A673 (cell line): ENCODE measurements at regions not wholly inside any gene's neighbourhood (a gene's known extent, or its start where the extent isn't known, plus 50 kb on each side); places are given as distances from the start of the nearest gene placed in this dataset.

Experiments used
- BruUV-seq: library from RNA; stranded (reverse); fragments of 400-500 nt; replicated peaks from 2 replicates; lab custom pipeline; 2021; lab: Mats Ljungman, UMichigan
- CTCF ChIA-PET: fragments of 300-600 bp; sonication (Branson Sonifier 250); formaldehyde crosslinking; loops from one replicate; lab custom pipeline; 2022; ENCODE audit warnings: antibody characterized with exemption; lab: Charles Lee
- POLR2A ChIA-PET: fragments of 300-600 bp; sonication (Branson Sonifier 250); formaldehyde crosslinking; loops from one replicate; lab custom pipeline; 2022; ENCODE audit warnings: antibody characterized with exemption; ENCODE audit not compliant: low non-redundant PET; lab: Charles Lee
- DNase-seq: peaks from one replicate; pipeline ENCODE4 v3.0.0-alpha.2; 2015; ENCODE audit warnings: low spot score
- H3K27ac ChIP-seq: fragments of 200-600 bp; sonication (generic); 2 replicates; pipeline ENCODE4 v1.5.1; 2016; ENCODE audit warnings: mixed run types, low read depth, mild to moderate bottlenecking, mixed read lengths, antibody characterized with exemption, low read length; ENCODE audit not compliant: poor library complexity, severe bottlenecking
- H3K27me3 ChIP-seq: fragments of 200-600 bp; sonication (generic); replicated peaks from 2 replicates; pipeline ENCODE4 v1.6.1; 2017; ENCODE audit warnings: mixed run types, low read depth, mild to moderate bottlenecking, mixed read lengths, antibody characterized with exemption, low read length; ENCODE audit not compliant: insufficient read depth, poor library complexity
- H3K36me3 ChIP-seq: fragments of 200-600 bp; sonication (generic); 2 replicates; pipeline ENCODE4 v1.6.1; 2016; ENCODE audit warnings: mixed run types, mild to moderate bottlenecking, mixed read lengths, antibody characterized with exemption, low read length; ENCODE audit not compliant: insufficient read depth, poor library complexity, severe bottlenecking
- H3K4me1 ChIP-seq: fragments of 200-600 bp; sonication (generic); 2 replicates; pipeline ENCODE4 v1.6.1; 2017; ENCODE audit warnings: mixed run types, mild to moderate bottlenecking, mixed read lengths, antibody characterized with exemption, low read length; ENCODE audit not compliant: insufficient read depth, poor library complexity, severe bottlenecking
- H3K4me3 ChIP-seq: fragments of 200-600 bp; sonication (generic); 2 replicates; pipeline ENCODE4 v1.5.1; 2016; ENCODE audit warnings: low read depth, mixed run types, mild to moderate bottlenecking, mixed read lengths, low read length; ENCODE audit not compliant: poor library complexity, severe bottlenecking
- H3K9me3 ChIP-seq: fragments of 200-600 bp; sonication (generic); 2 replicates; pipeline ENCODE4 v1.6.1; 2016; ENCODE audit warnings: mixed run types, low read depth, mild to moderate bottlenecking, mixed read lengths, antibody characterized with exemption, low read length; ENCODE audit not compliant: poor library complexity, severe bottlenecking
- EZH2 ChIP-seq: fragments of 200-600 bp; sonication (generic); IDR thresholded peaks from 2 replicates; pipeline ENCODE4 v1.6.1; 2017; ENCODE audit warnings: borderline replicate concordance, low read depth, mild to moderate bottlenecking, mixed read lengths, antibody characterized with exemption, low read length; ENCODE audit not compliant: poor library complexity, severe bottlenecking
- intact Hi-C: fragments of 100-400 bp; cut with micrococcal nuclease; formaldehyde crosslinking; loops from one replicate; pipeline ENCODE4 v1.10.0; 2022; ENCODE audit not compliant: unreplicated experiment
- TF ChIP-seq, protein P1 (sequence below): fragments of 300-800, 200-600 bp; sonication (generic); conservative IDR thresholded peaks from 2 replicates; pipeline ENCODE4 v1.5.1; 2017; ENCODE audit warnings: low read depth, mild to moderate bottlenecking, antibody characterized with exemption, low read length, moderate library complexity, mixed read lengths

DNA sequence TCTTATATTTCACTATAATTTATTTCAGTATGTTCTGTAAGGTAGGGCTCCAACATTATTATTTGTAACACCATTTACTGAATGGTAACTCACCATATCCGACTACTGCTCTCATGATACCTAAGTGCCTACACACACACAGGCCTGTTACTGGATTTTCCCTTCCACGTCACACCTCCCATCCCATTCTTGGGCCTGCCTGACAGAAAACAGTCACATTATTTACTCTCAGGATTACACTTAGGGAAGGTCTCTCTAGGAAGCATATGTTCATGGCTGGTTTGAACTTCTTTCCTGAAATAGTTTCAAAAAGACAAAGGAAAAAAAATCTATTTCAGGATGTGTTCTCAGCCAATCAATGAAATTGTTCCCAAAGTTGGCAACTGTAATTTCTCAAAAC lies 102.3 kb upstream of the DOCK9 start:
- TF ChIP-seq EZH2 = no peak
- TF ChIP-seq, protein P1, sequence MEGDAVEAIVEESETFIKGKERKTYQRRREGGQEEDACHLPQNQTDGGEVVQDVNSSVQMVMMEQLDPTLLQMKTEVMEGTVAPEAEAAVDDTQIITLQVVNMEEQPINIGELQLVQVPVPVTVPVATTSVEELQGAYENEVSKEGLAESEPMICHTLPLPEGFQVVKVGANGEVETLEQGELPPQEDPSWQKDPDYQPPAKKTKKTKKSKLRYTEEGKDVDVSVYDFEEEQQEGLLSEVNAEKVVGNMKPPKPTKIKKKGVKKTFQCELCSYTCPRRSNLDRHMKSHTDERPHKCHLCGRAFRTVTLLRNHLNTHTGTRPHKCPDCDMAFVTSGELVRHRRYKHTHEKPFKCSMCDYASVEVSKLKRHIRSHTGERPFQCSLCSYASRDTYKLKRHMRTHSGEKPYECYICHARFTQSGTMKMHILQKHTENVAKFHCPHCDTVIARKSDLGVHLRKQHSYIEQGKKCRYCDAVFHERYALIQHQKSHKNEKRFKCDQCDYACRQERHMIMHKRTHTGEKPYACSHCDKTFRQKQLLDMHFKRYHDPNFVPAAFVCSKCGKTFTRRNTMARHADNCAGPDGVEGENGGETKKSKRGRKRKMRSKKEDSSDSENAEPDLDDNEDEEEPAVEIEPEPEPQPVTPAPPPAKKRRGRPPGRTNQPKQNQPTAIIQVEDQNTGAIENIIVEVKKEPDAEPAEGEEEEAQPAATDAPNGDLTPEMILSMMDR = no peak
- no peaks in the 10 kb centered on the region for H3K36me3 ChIP-seq
- no peak for DNase-seq
- no peak overlapping the region for H3K4me3 ChIP-seq
- no peaks in the 10 kb centered on the region for H3K9me3 ChIP-seq
- H3K27ac ChIP-seq = no peak overlapping the region
- H3K4me1 ChIP-seq = no peaks in the 10 kb centered on the region
- H3K27me3 ChIP-seq = no peaks in the 10 kb centered on the region
- ChIA-PET CTCF (no interaction called here), POLR2A (no interaction called here)
- intact Hi-C loops = no loop called here
- BruUV-seq = no TSS peak

DNA sequence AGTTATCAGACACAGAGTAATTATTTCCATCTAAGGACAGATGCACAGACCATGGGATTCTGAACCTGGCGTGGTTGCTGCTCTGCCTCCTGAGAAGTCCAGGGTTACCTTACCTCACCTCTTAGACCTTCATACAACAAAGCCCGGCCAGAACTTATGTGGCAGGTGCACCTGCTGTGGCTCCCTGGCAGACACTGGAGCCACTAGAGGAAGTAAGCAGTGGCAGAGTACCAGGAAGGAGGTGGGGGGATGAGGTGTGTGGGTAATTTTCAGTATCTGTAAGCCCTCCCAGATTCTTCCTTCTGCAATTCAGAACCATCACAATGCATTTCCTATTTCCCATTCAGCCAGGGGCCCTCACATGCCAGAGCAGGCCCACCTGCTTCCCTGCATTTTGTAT lies 106.1 kb upstream of the DOCK9 start:
- BruUV-seq = no TSS peak
- no peak overlapping the region for H3K4me3 ChIP-seq
- H3K4me1 ChIP-seq = no peaks in the 10 kb centered on the region
- H3K36me3 ChIP-seq = no peaks in the 10 kb centered on the region
- H3K27ac ChIP-seq = no peak overlapping the region
- CTCF ChIA-PET = no interaction called here
- intact Hi-C loops = no loop called here
- TF ChIP-seq EZH2 = no peak
- TF ChIP-seq, protein P1 = no peak
- H3K27me3 ChIP-seq = no peaks in the 10 kb centered on the region
- no peak for DNase-seq
- H3K9me3 ChIP-seq = no peaks in the 10 kb centered on the region
- POLR2A ChIA-PET = no interaction called here

DNA sequence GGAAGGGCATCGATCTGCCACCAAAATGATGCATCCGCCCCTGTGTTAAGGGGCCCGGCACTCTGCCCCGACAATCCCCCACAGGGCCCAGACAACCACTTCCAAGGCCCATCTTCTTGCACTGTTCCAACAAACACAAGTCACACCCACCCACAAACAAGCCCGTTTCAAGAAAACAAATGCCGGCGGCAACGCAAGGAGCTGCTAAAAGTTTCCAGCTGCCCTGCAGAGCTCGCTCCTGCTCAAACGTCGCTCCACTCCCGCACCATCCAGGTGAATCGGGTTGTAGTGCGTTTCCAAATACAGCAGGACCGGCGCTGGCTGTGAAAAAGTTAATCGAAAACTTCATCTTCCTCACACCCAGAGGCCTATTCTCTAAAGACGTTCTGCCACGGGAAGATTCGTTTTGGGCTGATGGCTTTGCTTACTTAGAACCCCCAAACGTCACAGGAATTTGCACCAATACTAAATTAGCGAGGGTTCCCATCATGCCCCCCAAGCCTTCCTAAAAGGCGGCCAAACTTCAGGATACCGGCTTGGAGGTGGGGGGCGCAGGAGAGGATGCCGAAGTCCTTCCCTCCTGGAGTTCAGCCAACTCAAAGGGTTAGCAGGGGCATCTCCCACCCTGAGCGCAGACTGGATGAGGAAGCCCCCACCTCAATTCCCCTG lies 107.4 kb upstream of the DOCK9 start:
- ChIA-PET CTCF (interaction anchor here (0.6 kb wide), 1 partner anchor 60 kb away, joined by 4 read pairs; no protein-coding TSS in a partner anchor), POLR2A (no interaction called here)
- no peaks in the 10 kb centered on the region for H3K36me3 ChIP-seq
- no peaks in the 10 kb centered on the region for H3K27me3 ChIP-seq
- DNase-seq = no peak
- no TSS peak for BruUV-seq
- H3K9me3 ChIP-seq = no peaks in the 10 kb centered on the region
- H3K27ac ChIP-seq = no peak overlapping the region
- no peak overlapping the region for H3K4me3 ChIP-seq
- no peak for TF ChIP-seq EZH2
- TF ChIP-seq, protein P1 = no peak
- no peaks in the 10 kb centered on the region for H3K4me1 ChIP-seq
- intact Hi-C loops = no loop called here
